ENCODE measurements at regions not wholly inside any gene's neighbourhood (a gene's known extent, or its start where the extent isn't known, plus 50 kb on each side); places are given as distances from the start of the nearest gene placed in this dataset.

DNA sequence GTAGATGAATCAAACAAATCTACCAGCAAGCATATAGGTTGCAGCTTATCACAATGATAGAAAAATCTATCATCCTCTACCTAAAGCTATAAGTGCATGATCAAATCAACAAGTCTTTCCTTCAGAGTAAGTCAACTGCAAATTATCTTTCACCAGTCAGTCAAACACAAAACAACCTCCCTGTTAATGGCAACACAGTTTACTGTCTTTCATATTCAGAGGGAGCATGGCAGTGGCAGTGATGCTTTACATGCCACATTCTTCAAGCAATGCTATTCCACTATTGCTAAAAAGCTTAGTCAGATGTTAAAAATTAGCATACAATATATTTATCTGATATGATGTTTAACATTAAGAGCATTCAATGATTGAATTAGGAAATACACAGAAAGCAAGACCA, 245.1 kb upstream of the KLHL4 start:
- Histone ChIP-seq H3K4me1 (ENCODE audit: control insufficient read depth, insufficient read depth, low read length) (no peaks in the 10 kb centered on the region), H3K36me3 (ENCODE audit: control insufficient read depth, insufficient read depth, low read length) (no peaks in the 10 kb centered on the region), H3K9me1 (ENCODE audit: insufficient read depth, low read length) (no peaks in the 10 kb centered on the region), H3K9ac (ENCODE audit: low read depth, low read length) (no peak overlapping the region), H3K9me3 (ENCODE audit: control insufficient read depth, insufficient read depth, low read length) (no peaks in the 10 kb centered on the region), H3K23ac (ENCODE audit: low read depth, low read length) (no peak overlapping the region), H4K91ac (ENCODE audit: insufficient read depth, low read depth, low read length) (no peak overlapping the region), H2AK9ac (replicated peaks; ENCODE audit: low read depth, low read length, poor library complexity) (no peak overlapping the region), H4K8ac (ENCODE audit: low read depth in 2 of 2, low read length in 2 of 2) (no peak overlapping the region), H3K4ac (ENCODE audit: low read depth, low read length) (no peak overlapping the region), H3K4me2 (ENCODE audit: low read depth, low read length) (no peak overlapping the region), H3K4me3 (ENCODE audit: insufficient read depth, low read depth, low read length) (no peak overlapping the region), H3K56ac (ENCODE audit: extremely low read depth, insufficient read depth, low read length) (no peak overlapping the region), H2BK15ac (ENCODE audit: low read depth, low read length) (no peak overlapping the region), H4K5ac (ENCODE audit: low read depth, low read length) (no peak overlapping the region), H2BK5ac (ENCODE audit: low read depth, low read length, poor library complexity, severe bottlenecking) (no peak overlapping the region), H2BK120ac (ENCODE audit: low read depth, low read length) (no peak overlapping the region), H2AFZ (replicated peaks; ENCODE audit: low read length, poor library complexity) (no peak overlapping the region), H3K18ac (ENCODE audit: low read depth, low read length) (no peak overlapping the region), H4K20me1 (ENCODE audit: insufficient read depth, low read length) (no peaks in the 10 kb centered on the region), H3K14ac (replicated peaks; ENCODE audit: low read depth, low read length) (no peak overlapping the region), H3K27me3 (ENCODE audit: control insufficient read depth, insufficient read depth, low read length) (no peaks in the 10 kb centered on the region), H3K27ac (ENCODE audit: insufficient read depth, low read length) (no peak overlapping the region), H2BK20ac (ENCODE audit: low read depth, low read length) (no peak overlapping the region), H2AK5ac (ENCODE audit: low read depth, low read length) (no peak overlapping the region), H3K79me1 (ENCODE audit: low read depth in 1 of 2, low read length in 2 of 2) (no peaks in the 10 kb centered on the region)
- dilution Hi-C loops (cut with HindIII; ENCODE audit: low sequenced_read_pairs, unreplicated experiment), result no loop called here
- intact Hi-C loops (cut with micrococcal nuclease), result no loop called here
- no TSS peak for BruUV-seq (replicated peaks)
- ChIA-PET CTCF (no interaction called here), POLR2A (ENCODE audit: unreplicated experiment) (no interaction called here)
- in situ Hi-C loops (cut with MboI; ENCODE audit: low sequenced_read_pairs), result no loop called here
- DNase-seq (no peak), ATAC-seq (ENCODE audit: low read depth) (no peak)
- TF ChIP-seq CEBPB (IDR thresholded peaks at IDR 0.05; ENCODE audit: low read depth, low read length), result no peak
- no peak for TF ChIP-seq RAD21 (IDR thresholded peaks at IDR 0.05; ENCODE audit: low read length)
- TF ChIP-seq, protein P1, sequence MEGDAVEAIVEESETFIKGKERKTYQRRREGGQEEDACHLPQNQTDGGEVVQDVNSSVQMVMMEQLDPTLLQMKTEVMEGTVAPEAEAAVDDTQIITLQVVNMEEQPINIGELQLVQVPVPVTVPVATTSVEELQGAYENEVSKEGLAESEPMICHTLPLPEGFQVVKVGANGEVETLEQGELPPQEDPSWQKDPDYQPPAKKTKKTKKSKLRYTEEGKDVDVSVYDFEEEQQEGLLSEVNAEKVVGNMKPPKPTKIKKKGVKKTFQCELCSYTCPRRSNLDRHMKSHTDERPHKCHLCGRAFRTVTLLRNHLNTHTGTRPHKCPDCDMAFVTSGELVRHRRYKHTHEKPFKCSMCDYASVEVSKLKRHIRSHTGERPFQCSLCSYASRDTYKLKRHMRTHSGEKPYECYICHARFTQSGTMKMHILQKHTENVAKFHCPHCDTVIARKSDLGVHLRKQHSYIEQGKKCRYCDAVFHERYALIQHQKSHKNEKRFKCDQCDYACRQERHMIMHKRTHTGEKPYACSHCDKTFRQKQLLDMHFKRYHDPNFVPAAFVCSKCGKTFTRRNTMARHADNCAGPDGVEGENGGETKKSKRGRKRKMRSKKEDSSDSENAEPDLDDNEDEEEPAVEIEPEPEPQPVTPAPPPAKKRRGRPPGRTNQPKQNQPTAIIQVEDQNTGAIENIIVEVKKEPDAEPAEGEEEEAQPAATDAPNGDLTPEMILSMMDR (conservative IDR thresholded peaks at IDR 0.05; ENCODE audit: low read depth, low read length), result no peak
- TF ChIP-seq POLR2A (IDR thresholded peaks at IDR 0.05; ENCODE audit: low read depth, low read length), result no peak
- TF ChIP-seq USF2 (IDR thresholded peaks at IDR 0.05; ENCODE audit: low read depth, low read length), result no peak
- TF ChIP-seq ELK1 (IDR thresholded peaks at IDR 0.05; ENCODE audit: borderline replicate concordance, low read depth, low read length), result no peak
- TF ChIP-seq MXI1 (IDR thresholded peaks at IDR 0.05; ENCODE audit: borderline replicate concordance, low read depth, low read length), result no peak
- TF ChIP-seq RCOR1 (IDR thresholded peaks at IDR 0.05; ENCODE audit: insufficient replicate concordance, low read length), result no peak

Measured in IMR-90 (cell line).